ENCODE measurements at regions not wholly inside any gene's neighbourhood (a gene's known extent, or its start where the extent isn't known, plus 50 kb on each side); places are given as distances from the start of the nearest gene placed in this dataset.

GRCh38 chr2:16554060-16554583 lies 111.5 kb downstream of the CYRIA start:
- H3K9me3 ChIP-seq (ENCODE audit: insufficient read depth, low read depth, low read length): no peaks in the 10 kb centered on the region
- H3K9me2 ChIP-seq (replicated peaks; ENCODE audit: low read depth, low read length): no peaks in the 10 kb centered on the region
- no peaks in the 10 kb centered on the region for H3K79me2 ChIP-seq (ENCODE audit: insufficient read depth, low read length)
- no peaks in the 10 kb centered on the region for H3F3A ChIP-seq (ENCODE audit: low read depth)
- H3K4me2 ChIP-seq (ENCODE audit: low read depth, low read length, poor library complexity, severe bottlenecking): no peak overlapping the region
- H3K9ac ChIP-seq (ENCODE audit: low read depth, low read length, poor library complexity, severe bottlenecking): no peak overlapping the region
- H3K4me3 ChIP-seq (ENCODE audit: low read length, poor library complexity, severe bottlenecking): no peak overlapping the region
- H2AFZ ChIP-seq (ENCODE audit: low read length): no peak overlapping the region
- no peaks in the 10 kb centered on the region for H4K20me1 ChIP-seq (ENCODE audit: insufficient read depth, low read length, poor library complexity, severe bottlenecking)
- H3K36me3 ChIP-seq (ENCODE audit: insufficient read depth, low read length): peaks cover 7% of the 10 kb centered on the region; the same call in 1 of the 2 replicates
- H3K4me1 ChIP-seq (ENCODE audit: insufficient read depth, low read length, poor library complexity, severe bottlenecking): no peaks in the 10 kb centered on the region
- no peaks in the 10 kb centered on the region for H3K27me3 ChIP-seq (ENCODE audit: insufficient read depth, low read length, poor library complexity, severe bottlenecking)
- TF ChIP-seq CTCF (conservative IDR thresholded peaks at IDR 0.05; ENCODE audit: low read length) (no peak), EZH2phosphoT487 (IDR thresholded peaks at IDR 0.05; ENCODE audit: borderline replicate concordance) (no peak)

GRCh38 chr2:16553226-16553625 lies 112.4 kb downstream of the CYRIA start:
- no peaks in the 10 kb centered on the region for H3K79me2 ChIP-seq (ENCODE audit: insufficient read depth, low read length)
- no peaks in the 10 kb centered on the region for H4K20me1 ChIP-seq (ENCODE audit: insufficient read depth, low read length, poor library complexity, severe bottlenecking)
- H3K36me3 ChIP-seq (ENCODE audit: insufficient read depth, low read length): no peaks in the 10 kb centered on the region; the same call in 1 of the 2 replicates
- no peak overlapping the region for H3K4me3 ChIP-seq (ENCODE audit: low read length, poor library complexity, severe bottlenecking)
- H3K9me2 ChIP-seq (replicated peaks; ENCODE audit: low read depth, low read length): no peaks in the 10 kb centered on the region
- TF ChIP-seq EZH2phosphoT487 (IDR thresholded peaks at IDR 0.05; ENCODE audit: borderline replicate concordance) (no peak), CTCF (conservative IDR thresholded peaks at IDR 0.05; ENCODE audit: low read length) (peak; percentile 77)
- H3K9me3 ChIP-seq (ENCODE audit: insufficient read depth, low read depth, low read length): no peaks in the 10 kb centered on the region
- H3K27me3 ChIP-seq (ENCODE audit: insufficient read depth, low read length, poor library complexity, severe bottlenecking): no peaks in the 10 kb centered on the region
- H2AFZ ChIP-seq (ENCODE audit: low read length): no peak overlapping the region
- H3K4me1 ChIP-seq (ENCODE audit: insufficient read depth, low read length, poor library complexity, severe bottlenecking): no peaks in the 10 kb centered on the region
- H3F3A ChIP-seq (ENCODE audit: low read depth): no peaks in the 10 kb centered on the region
- H3K4me2 ChIP-seq (ENCODE audit: low read depth, low read length, poor library complexity, severe bottlenecking): no peak overlapping the region
- H3K9ac ChIP-seq (ENCODE audit: low read depth, low read length, poor library complexity, severe bottlenecking): no peak overlapping the region

- H2AFZ ChIP-seq (ENCODE audit: low read length): no peak overlapping the region
- no peaks in the 10 kb centered on the region for H3F3A ChIP-seq (ENCODE audit: low read depth)
- H3K9me3 ChIP-seq (ENCODE audit: insufficient read depth, low read depth, low read length): no peaks in the 10 kb centered on the region
- no peaks in the 10 kb centered on the region for H3K27me3 ChIP-seq (ENCODE audit: insufficient read depth, low read length, poor library complexity, severe bottlenecking)
- no peaks in the 10 kb centered on the region for H4K20me1 ChIP-seq (ENCODE audit: insufficient read depth, low read length, poor library complexity, severe bottlenecking)
- H3K4me2 ChIP-seq (ENCODE audit: low read depth, low read length, poor library complexity, severe bottlenecking): no peak overlapping the region
- no peak overlapping the region for H3K9ac ChIP-seq (ENCODE audit: low read depth, low read length, poor library complexity, severe bottlenecking)
- no peaks in the 10 kb centered on the region for H3K36me3 ChIP-seq (ENCODE audit: insufficient read depth, low read length)
- no peaks in the 10 kb centered on the region for H3K79me2 ChIP-seq (ENCODE audit: insufficient read depth, low read length)
- no peak for TF ChIP-seq CTCF (conservative IDR thresholded peaks at IDR 0.05; ENCODE audit: low read length)
- TF ChIP-seq EZH2phosphoT487 (IDR thresholded peaks at IDR 0.05; ENCODE audit: borderline replicate concordance): no peak
- H3K4me3 ChIP-seq (ENCODE audit: low read length, poor library complexity, severe bottlenecking): no peak overlapping the region
- H3K9me2 ChIP-seq (replicated peaks; ENCODE audit: low read depth, low read length): no peaks in the 10 kb centered on the region
- no peaks in the 10 kb centered on the region for H3K4me1 ChIP-seq (ENCODE audit: insufficient read depth, low read length, poor library complexity, severe bottlenecking)
Measured at GRCh38 chr2:16552202-16552601, 113.4 kb downstream of the CYRIA start.
